ENCODE measurements at regions not wholly inside any gene's neighbourhood (a gene's known extent, or its start where the extent isn't known, plus 50 kb on each side); places are given as distances from the start of the nearest gene placed in this dataset.

DNA sequence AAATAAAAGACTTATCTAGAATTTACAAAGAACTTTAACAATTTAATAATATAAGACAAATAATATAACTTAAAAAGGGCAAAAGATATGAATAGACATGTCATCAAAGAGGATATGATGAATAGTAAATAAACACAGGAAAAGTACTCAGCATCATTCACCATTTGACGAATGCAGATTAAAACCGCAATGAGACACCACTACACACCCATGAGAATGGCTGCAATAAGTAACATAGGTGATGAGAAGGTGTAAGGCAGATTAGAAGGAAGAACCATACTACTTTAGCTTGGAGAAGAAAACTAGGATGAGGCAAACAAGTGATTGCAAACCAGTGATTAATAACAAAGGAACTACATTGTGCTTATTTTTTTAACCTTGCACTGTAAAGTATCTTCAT is 152.0 kb downstream of the CYRIA start:
- TF ChIP-seq, protein P1, sequence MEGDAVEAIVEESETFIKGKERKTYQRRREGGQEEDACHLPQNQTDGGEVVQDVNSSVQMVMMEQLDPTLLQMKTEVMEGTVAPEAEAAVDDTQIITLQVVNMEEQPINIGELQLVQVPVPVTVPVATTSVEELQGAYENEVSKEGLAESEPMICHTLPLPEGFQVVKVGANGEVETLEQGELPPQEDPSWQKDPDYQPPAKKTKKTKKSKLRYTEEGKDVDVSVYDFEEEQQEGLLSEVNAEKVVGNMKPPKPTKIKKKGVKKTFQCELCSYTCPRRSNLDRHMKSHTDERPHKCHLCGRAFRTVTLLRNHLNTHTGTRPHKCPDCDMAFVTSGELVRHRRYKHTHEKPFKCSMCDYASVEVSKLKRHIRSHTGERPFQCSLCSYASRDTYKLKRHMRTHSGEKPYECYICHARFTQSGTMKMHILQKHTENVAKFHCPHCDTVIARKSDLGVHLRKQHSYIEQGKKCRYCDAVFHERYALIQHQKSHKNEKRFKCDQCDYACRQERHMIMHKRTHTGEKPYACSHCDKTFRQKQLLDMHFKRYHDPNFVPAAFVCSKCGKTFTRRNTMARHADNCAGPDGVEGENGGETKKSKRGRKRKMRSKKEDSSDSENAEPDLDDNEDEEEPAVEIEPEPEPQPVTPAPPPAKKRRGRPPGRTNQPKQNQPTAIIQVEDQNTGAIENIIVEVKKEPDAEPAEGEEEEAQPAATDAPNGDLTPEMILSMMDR (IDR thresholded peaks at IDR 0.05; ENCODE audit: low read depth, low read length, missing control alignments): no peak
- DNase-seq (ENCODE audit: low read depth): no peak
- no peak overlapping the region for H3K4me3 ChIP-seq (ENCODE audit: low read depth, low read length)

DNA sequence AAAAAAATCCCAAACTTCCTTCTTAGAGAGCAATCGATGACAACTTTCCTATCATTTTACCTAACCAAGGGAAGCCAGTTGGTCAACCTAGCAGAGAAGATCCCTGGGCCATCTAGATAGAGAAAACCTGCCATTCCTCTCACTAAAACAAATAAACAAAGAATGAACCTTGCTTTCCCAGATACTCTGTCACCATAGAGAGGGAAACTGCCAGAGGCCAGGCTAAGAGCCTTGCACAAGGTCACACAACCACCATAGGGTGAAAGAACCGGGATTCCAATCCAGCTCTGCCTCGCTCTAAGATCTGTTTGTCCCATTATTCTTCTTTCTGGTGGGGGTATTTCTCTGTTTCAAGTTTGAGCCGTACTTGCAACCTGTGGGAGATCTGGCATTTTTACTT is 154.6 kb downstream of the CYRIA start:
- TF ChIP-seq, protein P1 (IDR thresholded peaks at IDR 0.05; ENCODE audit: low read depth, low read length, missing control alignments): no peak
- DNase-seq (ENCODE audit: low read depth): no peak

DNA sequence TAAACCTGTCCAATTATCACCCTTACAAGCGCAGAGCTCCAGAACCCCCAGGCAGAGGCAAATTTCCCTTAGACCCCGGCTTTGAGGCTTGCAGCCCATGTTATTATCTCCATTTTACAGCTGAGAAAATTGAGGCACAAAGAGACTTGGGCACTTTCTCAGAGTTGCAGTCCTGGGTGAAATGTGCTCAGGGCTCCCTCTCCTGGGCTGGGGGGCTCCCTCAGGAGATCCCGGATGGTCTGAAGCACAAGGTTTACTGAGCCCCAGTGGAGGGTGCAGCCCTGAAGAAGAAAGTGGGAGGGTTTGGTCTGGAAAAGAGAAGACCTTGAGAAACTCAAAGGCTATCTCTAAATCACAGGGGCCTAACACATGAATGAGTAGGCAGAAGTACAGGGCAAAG is 156.6 kb downstream of the CYRIA start:
- no peak for DNase-seq (ENCODE audit: low read depth)
- no peak overlapping the region for H3K4me3 ChIP-seq (ENCODE audit: low read depth, low read length)
- TF ChIP-seq, protein P1 (IDR thresholded peaks at IDR 0.05; ENCODE audit: low read depth, low read length, missing control alignments): no peak

More for the DNA sequence above, 154.6 kb downstream of the CYRIA start:
- no peak overlapping the region for H3K4me3 ChIP-seq (ENCODE audit: low read depth, low read length)

DNA sequence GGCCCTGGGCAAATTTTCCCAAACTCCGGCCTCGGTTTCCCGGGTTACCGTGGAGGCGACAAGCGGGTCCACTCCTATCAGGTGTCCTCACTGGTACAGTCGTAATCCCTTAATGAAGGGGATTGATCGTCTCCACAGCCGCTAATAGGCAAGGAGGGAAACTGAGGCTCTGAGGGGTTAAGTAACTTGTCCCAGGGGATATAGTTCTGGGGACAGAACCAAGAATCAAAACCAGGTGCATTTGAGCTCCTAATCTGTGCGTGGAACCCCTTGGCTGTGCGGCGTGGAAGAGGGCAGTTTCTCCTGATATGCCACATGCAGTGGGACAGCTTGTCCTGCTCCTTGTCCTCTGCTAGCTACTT is 157.2 kb downstream of the CYRIA start:
- TF ChIP-seq, protein P1 (IDR thresholded peaks at IDR 0.05; ENCODE audit: low read depth, low read length, missing control alignments): no peak
- H3K4me3 ChIP-seq (ENCODE audit: low read depth, low read length): no peak overlapping the region
- no peak for DNase-seq (ENCODE audit: low read depth)

DNA sequence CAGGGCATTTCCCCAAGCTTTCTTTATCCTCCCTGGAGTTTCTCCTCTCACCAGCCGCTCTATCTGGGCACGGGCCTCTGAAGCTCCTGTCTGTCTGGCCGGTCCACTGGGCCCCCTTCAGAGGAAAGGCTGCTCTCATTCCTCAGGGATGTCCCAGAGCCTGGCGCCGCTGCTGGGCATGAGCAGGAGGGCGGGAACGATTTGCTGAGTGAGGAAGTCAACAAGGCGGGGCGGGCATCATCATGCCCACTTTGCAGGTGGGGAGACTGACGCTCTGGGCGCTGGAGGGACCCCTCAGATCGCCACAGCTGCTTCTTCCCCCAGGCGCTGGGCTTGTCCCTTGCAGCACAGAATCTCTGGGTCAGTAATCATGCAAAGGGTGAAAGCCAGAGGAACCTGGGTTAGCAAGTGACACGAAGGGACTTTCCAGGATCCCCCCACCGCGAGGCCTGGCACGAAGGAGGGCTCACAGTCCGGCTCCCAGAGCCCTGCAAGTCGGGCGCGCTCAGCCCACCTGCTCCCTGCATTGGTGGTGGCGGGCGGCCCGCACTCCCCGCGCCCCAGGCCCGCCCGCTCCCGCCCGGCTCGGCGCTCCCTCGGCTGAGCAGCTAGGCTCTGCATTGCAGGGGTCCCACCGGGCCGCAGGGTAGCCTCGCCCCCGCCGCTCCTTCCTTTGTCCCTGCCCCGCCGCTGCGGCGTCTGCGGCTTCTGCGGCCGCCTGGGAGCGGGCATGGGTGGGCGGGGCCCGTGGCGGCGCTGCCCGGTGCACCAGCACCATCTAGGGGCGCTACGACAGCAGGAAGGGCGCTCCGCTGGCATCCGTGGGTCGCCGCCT is 157.8 kb downstream of the CYRIA start:
- TF ChIP-seq, protein P1 (IDR thresholded peaks at IDR 0.05; ENCODE audit: low read depth, low read length, missing control alignments): peak; percentile 27
- H3K4me3 ChIP-seq (ENCODE audit: low read depth, low read length): no peak overlapping the region
- no peak for DNase-seq (ENCODE audit: low read depth)

DNA sequence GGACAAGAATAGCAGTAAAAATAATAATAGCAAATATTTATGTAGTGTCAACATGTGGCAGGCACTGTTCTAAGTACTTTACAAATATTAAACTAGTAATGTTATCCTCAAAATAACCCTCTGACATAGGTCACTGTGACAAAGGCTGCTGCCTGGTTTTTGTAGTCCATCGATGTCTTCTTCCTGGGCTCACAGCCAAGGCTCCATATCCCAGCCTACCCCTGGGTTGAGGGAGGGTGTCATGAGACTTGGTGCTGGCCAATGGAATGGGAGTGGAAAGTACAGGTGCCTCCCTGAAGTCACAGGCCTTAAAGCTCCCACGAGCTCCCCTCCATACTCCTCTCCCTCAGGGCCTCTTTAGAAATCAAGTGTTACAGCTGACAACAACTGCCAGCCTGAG is 159.3 kb downstream of the CYRIA start:
- DNase-seq (ENCODE audit: low read depth): no peak
- TF ChIP-seq, protein P1 (IDR thresholded peaks at IDR 0.05; ENCODE audit: low read depth, low read length, missing control alignments): no peak
- no peak overlapping the region for H3K4me3 ChIP-seq (ENCODE audit: low read depth, low read length)

Measured in GM12864 (cell line).